ENCODE measurements at regions not wholly inside any gene's neighbourhood (a gene's known extent, or its start where the extent isn't known, plus 50 kb on each side); places are given as distances from the start of the nearest gene placed in this dataset.
"Not testable (repeated sequence)": the region's sequence is repeated elsewhere in the genome, so short reads cannot be mapped to it uniquely, and the experiment has no call there.

DNA sequence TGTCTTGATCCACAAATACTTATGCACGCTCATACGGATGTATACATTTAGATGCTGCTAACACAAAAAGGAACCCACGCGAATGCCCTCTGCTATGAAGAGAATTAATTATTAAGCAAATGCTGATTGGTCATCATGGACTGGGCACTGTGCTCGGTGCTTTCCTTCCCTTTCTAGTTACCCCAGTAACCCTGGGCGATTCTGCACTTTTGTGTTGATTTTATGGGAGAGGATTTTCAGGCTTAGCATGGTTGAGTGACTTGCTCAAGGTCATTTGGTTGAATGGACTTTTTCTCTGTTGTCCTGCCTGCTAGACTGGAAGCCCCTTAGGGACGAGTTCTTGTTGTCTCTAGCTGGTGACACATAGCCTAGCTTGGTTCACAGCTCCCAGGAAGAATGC lies 94.8 kb upstream of the CRYM start:
- TF ChIP-seq, protein P1, sequence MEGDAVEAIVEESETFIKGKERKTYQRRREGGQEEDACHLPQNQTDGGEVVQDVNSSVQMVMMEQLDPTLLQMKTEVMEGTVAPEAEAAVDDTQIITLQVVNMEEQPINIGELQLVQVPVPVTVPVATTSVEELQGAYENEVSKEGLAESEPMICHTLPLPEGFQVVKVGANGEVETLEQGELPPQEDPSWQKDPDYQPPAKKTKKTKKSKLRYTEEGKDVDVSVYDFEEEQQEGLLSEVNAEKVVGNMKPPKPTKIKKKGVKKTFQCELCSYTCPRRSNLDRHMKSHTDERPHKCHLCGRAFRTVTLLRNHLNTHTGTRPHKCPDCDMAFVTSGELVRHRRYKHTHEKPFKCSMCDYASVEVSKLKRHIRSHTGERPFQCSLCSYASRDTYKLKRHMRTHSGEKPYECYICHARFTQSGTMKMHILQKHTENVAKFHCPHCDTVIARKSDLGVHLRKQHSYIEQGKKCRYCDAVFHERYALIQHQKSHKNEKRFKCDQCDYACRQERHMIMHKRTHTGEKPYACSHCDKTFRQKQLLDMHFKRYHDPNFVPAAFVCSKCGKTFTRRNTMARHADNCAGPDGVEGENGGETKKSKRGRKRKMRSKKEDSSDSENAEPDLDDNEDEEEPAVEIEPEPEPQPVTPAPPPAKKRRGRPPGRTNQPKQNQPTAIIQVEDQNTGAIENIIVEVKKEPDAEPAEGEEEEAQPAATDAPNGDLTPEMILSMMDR (IDR thresholded peaks at IDR 0.05; ENCODE audit: insufficient read depth, low read depth, low read length): not testable (repeated sequence)
- not testable (repeated sequence) for TF ChIP-seq EZH2 (IDR thresholded peaks at IDR 0.05; ENCODE audit: insufficient read depth, low read length)
